Glutamatergic neuron (in vitro differentiated cells): ENCODE measurements at regions not wholly inside any gene's neighbourhood (a gene's known extent, or its start where the extent isn't known, plus 50 kb on each side); places are given as distances from the start of the nearest gene placed in this dataset.

Experiments used
- DNase-seq: peaks from one replicate; pipeline ENCODE4 v3.0.0; 2022
- H3K27ac Mint-ChIP-seq: one replicate; pipeline ENCODE4 v1.8.0; 2020; ENCODE audit warnings: mild to moderate bottlenecking, mixed read lengths, inconsistent platforms; ENCODE audit not compliant: unreplicated experiment
- H3K27me3 Mint-ChIP-seq: one replicate; pipeline ENCODE4 v1.8.0; 2020; ENCODE audit warnings: mild to moderate bottlenecking, moderate library complexity, mixed read lengths, inconsistent platforms; ENCODE audit not compliant: unreplicated experiment
- H3K36me3 Mint-ChIP-seq: one replicate; pipeline ENCODE4 v1.8.0; 2020; ENCODE audit warnings: mild to moderate bottlenecking, mixed read lengths, inconsistent platforms; ENCODE audit not compliant: unreplicated experiment
- H3K4me1 Mint-ChIP-seq: one replicate; pipeline ENCODE4 v1.8.0; 2020; ENCODE audit warnings: mild to moderate bottlenecking, low read depth, mixed read lengths, inconsistent platforms; ENCODE audit not compliant: unreplicated experiment
- H3K4me3 Mint-ChIP-seq: one replicate; pipeline ENCODE4 v1.8.0; 2020; ENCODE audit warnings: mild to moderate bottlenecking, mixed read lengths, inconsistent platforms; ENCODE audit not compliant: unreplicated experiment
- H3K9me3 Mint-ChIP-seq: one replicate; pipeline ENCODE4 v1.8.0; 2020; ENCODE audit warnings: mild to moderate bottlenecking, moderate library complexity, mixed read lengths, inconsistent platforms; ENCODE audit not compliant: unreplicated experiment
- CTCF ChIP-seq: fragments of 200-600 bp; sonication (generic); IDR thresholded peaks from one replicate; pipeline ENCODE4 v1.5.0; 2021; ENCODE audit not compliant: partially characterized antibody, unreplicated experiment

DNA sequence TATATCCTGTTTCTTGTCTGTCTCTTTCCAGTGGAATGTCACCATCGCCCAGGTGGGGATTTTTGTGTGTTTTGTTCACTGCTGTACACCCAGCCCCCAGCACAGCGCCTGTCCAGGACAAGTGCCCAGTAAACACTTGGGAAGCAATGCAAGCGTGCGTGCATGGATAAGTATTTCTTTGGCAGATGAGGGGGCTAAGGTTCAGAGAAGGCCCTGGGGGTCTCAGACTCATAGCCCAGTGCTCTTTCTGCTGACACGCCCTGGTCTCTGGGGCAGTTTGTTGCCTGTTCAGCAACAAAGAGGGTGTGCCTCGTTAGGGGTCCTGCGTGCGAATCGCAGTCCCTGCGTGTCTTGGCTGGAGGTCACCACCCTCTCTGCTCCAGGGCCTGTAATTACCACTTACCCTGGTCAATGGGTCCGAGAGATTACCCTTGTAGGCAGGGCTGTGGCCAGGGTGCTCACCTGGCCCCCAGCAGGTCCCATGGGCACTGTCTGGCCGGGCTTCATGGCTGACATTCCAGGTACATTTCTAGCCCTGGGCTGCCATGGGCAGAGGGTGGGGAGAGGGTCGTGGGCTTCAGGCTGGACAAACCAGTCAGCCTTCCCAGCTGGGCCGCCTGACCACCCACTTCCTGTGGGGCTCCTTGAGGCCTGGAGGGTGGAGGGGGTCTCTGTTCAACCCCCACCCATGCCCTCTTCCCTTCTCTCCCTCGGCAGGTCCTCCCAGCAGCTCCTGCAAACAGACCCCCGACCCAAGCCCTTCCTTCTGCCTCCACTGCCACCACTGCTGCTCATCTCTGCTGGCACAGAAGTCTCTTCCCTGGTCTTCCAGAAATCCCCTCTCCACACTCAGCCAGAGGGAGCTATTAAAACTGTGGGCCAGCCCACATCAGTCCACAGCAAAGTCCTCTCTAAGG lies 87.1 kb downstream of the CEBPB start:
- Mint-ChIP-seq H3K4me1 (peaks cover 10% of the 10 kb centered on the region), H3K4me3 (no peak overlapping the region), H3K27ac (no peak overlapping the region), H3K36me3 (no peaks in the 10 kb centered on the region), H3K27me3 (peaks cover 7% of the 10 kb centered on the region), H3K9me3 (peaks cover 1% of the 10 kb centered on the region)
- no peak for TF ChIP-seq CTCF
- DNase-seq = no peak

- no peak for DNase-seq
- no peak overlapping the region for H3K4me3 Mint-ChIP-seq
- H3K9me3 Mint-ChIP-seq = peaks cover 1% of the 10 kb centered on the region
- H3K4me1 Mint-ChIP-seq = peaks cover 5% of the 10 kb centered on the region
- H3K27ac Mint-ChIP-seq = no peak overlapping the region
- H3K27me3 Mint-ChIP-seq = peaks cover 7% of the 10 kb centered on the region
- no peak for TF ChIP-seq CTCF
- H3K36me3 Mint-ChIP-seq = no peaks in the 10 kb centered on the region
Measured at GRCh38 chr20:50278377-50278683, 87.7 kb downstream of the CEBPB start.

GRCh38 chr20:50278684-50279531 lies 88.3 kb downstream of the CEBPB start:
- H3K4me1 Mint-ChIP-seq = peaks cover 5% of the 10 kb centered on the region
- no peak for DNase-seq
- peaks cover 7% of the 10 kb centered on the region for H3K27me3 Mint-ChIP-seq
- TF ChIP-seq CTCF = no peak
- H3K9me3 Mint-ChIP-seq = peaks cover 1% of the 10 kb centered on the region
- no peak overlapping the region for H3K27ac Mint-ChIP-seq
- H3K4me3 Mint-ChIP-seq = no peak overlapping the region
- H3K36me3 Mint-ChIP-seq = no peaks in the 10 kb centered on the region

DNA sequence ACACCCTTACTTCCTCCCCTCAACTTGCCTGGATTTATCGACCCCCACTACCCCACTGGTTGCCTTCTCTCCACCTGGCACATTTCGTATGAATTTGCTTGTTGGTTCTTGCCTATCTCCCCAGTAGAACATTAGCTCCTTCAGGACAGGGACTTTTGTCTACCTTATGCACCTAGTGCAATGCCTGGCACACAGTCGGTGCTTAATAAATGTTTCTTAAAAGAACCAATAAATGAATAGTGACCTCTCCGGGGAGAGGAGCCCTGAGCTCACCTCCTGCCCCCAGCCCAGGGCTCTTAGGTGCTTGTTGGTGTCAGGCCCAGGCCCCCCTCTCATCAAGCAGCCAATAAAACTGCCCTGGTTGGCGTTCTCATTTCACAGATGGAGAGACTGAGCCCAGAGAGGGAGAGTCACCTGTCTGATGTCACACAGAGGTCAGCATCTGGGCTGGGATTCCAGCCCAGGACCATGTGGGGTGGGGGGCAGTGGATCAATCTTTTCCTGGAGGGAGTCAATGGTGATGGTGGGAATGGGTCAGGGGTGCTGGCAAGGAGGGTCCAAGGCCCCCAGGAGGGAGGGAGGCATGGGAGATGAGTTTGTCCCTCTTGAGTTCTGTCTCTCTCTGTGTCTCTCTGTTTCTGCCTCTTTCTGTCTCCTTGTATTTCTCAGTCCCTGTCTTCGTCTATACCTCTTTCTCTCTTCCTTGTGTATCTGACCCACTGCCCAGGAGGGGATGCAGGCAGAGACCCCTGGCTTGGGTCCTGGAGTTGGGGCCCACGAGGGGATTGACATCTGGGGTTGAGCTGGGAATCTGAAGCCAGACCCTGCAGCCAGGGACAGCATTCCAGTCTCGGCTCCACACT lies 89.6 kb downstream of the CEBPB start:
- no peak for DNase-seq
- Mint-ChIP-seq H3K27ac (no peak overlapping the region), H3K36me3 (no peaks in the 10 kb centered on the region), H3K4me1 (peaks cover 10% of the 10 kb centered on the region), H3K9me3 (peaks cover 1% of the 10 kb centered on the region), H3K4me3 (no peak overlapping the region), H3K27me3 (peaks cover 10% of the 10 kb centered on the region)
- TF ChIP-seq CTCF = no peak
